ENCODE measurements at regions not wholly inside any gene's neighbourhood (a gene's known extent, or its start where the extent isn't known, plus 50 kb on each side); places are given as distances from the start of the nearest gene placed in this dataset.
"Not testable (repeated sequence)": the region's sequence is repeated elsewhere in the genome, so short reads cannot be mapped to it uniquely, and the experiment has no call there.

GRCh38 chr2:242097278-242097677, 227.7 kb downstream of the RTP5 start:
- H3K4me3 Mint-ChIP-seq; H3K9me3 Mint-ChIP-seq; ATAC-seq (replicated peaks); H3K4me1 Mint-ChIP-seq; H3K27ac Mint-ChIP-seq; H3K27me3 Mint-ChIP-seq: not testable (repeated sequence)
- H3K36me3 Mint-ChIP-seq (ENCODE audit: low read depth): peaks cover 43% of the 10 kb centered on the region

DNA sequence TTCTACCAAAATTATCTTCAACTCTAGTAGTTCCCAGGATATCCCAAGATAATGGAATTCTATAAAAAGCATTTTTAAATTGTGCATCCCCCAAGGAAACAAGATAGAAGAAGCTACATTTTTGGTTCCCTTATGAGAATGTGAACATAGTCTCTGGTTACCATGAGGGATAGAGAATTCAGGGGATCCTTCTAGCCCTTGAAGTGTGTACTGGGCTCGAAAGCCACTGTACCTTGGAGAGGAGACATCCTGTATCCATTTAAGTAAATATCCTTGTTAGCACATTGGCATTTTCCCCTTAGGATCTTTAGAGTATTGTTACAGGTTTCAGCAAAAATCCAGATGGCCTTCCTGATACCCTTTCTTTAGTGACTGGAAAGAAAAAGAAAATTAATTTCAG, 228.5 kb downstream of the RTP5 start:
- Mint-ChIP-seq H3K27ac (no peak overlapping the region), H3K4me3 (no peak overlapping the region), H3K27me3 (no peaks in the 10 kb centered on the region), H3K4me1 (peaks cover 3% of the 10 kb centered on the region), H3K9me3 (no peaks in the 10 kb centered on the region), H3K36me3 (ENCODE audit: low read depth) (peaks cover 43% of the 10 kb centered on the region)
- ATAC-seq (replicated peaks): no peak

- Mint-ChIP-seq H3K36me3 (ENCODE audit: low read depth) (peaks cover 43% of the 10 kb centered on the region), H3K4me3 (no peak overlapping the region), H3K27me3 (no peaks in the 10 kb centered on the region), H3K9me3 (no peaks in the 10 kb centered on the region), H3K4me1 (peaks cover under 1% of the 10 kb centered on the region), H3K27ac (no peak overlapping the region)
- ATAC-seq (replicated peaks): no peak
These were observed 229.1 kb downstream of the RTP5 start for GRCh38 chr2:242098445-242099128.

DNA sequence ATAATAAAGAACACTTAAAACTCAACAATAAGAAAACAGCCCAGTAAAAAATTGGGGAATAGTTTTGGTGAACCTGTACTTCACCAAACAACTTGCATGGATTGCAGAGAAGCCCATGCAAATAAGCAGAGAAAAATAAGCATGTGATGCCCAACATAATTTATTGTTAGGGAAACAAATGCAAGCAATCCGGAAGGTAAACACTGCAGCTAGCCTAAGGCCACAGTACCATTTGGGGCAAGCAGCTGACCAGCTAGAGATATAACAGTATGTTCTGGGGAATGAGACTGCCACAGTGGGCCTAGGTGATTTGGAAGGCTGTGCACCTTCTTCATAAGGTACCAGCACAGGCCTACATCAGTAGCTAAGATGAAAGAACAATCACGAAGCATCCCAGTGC, 233.6 kb downstream of the RTP5 start:
- ATAC-seq (replicated peaks); H3K9me3 Mint-ChIP-seq; H3K4me3 Mint-ChIP-seq; H3K27me3 Mint-ChIP-seq; H3K27ac Mint-ChIP-seq: not testable (repeated sequence)
- Mint-ChIP-seq H3K36me3 (ENCODE audit: low read depth) (peaks cover 16% of the 10 kb centered on the region), H3K4me1 (peaks cover 14% of the 10 kb centered on the region)

DNA sequence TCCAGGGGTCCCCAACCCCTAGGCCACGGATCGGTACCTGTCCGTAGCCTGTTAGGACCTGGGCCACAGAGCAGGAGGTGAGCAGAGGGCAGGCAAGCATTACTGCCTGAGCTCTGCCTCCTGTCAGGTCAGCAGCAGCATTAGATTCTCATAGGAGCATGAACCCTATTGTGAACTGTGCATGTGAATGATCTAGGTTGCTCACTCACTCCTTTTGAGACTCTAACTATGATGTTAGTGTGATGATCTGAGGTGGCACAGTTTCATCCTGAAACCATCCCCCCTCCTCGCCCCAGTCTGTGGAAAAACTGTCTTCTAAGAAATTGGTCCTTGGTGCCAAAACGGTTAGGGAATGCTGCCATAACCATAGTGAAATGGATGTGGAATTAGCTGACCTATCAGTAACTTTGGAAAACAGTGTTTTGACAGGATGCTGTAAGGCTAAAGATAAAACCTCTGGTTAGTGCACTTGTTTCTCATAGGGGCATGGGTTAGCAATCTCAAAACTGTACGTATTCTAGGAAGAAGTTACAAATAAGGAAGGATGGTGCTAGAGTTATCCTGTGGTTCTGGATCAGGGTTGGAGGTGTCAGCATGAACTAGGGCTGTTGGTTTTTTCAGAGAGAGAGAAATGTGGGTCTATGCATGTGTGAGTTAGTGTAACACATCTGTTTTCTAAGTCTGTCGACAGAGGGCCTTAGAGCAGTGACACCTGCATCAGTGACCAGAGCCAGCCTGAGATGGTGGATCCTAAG, 234.8 kb downstream of the RTP5 start:
- not testable (repeated sequence) for H3K4me3 Mint-ChIP-seq; H3K36me3 Mint-ChIP-seq (ENCODE audit: low read depth); H3K27me3 Mint-ChIP-seq; H3K9me3 Mint-ChIP-seq
- H3K27ac Mint-ChIP-seq: peak overlapping the region; percentile 48
- peak; percentile 80 for ATAC-seq (replicated peaks)
- H3K4me1 Mint-ChIP-seq: peaks cover 14% of the 10 kb centered on the region

- not testable (repeated sequence) for H3K27me3 Mint-ChIP-seq; ATAC-seq (replicated peaks); H3K4me3 Mint-ChIP-seq; H3K9me3 Mint-ChIP-seq; H3K36me3 Mint-ChIP-seq (ENCODE audit: low read depth); H3K27ac Mint-ChIP-seq
- H3K4me1 Mint-ChIP-seq: peaks cover 14% of the 10 kb centered on the region
These were observed 237.5 kb downstream of the RTP5 start for GRCh38 chr2:242107065-242107464.

GRCh38 chr2:242108797-242109500, 239.4 kb downstream of the RTP5 start:
- not testable (repeated sequence) for ATAC-seq (replicated peaks); H3K9me3 Mint-ChIP-seq; H3K36me3 Mint-ChIP-seq (ENCODE audit: low read depth); H3K4me3 Mint-ChIP-seq; H3K27ac Mint-ChIP-seq; H3K27me3 Mint-ChIP-seq
- peaks cover 10% of the 10 kb centered on the region for H3K4me1 Mint-ChIP-seq

DNA sequence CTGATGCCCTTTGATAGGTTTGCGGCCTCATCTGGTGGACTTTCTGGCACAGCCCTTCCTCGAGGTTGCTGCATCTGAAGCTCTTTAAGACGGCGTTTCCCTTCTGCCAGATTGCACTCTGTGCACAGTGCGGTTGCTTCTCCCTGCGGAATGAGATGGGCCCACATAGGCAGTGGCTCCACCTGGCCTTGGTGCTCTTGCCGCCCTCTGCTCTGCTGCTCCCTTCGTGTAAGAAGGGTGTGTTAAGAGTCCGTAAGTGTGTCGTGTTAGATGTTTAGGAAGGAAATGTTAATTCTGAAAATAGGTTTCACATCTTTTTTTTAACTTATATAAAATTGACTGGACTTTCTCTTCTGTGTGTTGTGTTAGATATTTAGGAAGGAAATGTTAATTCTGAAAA, 240.3 kb downstream of the RTP5 start:
- not testable (repeated sequence) for H3K4me1 Mint-ChIP-seq, H3K4me3 Mint-ChIP-seq

DNA sequence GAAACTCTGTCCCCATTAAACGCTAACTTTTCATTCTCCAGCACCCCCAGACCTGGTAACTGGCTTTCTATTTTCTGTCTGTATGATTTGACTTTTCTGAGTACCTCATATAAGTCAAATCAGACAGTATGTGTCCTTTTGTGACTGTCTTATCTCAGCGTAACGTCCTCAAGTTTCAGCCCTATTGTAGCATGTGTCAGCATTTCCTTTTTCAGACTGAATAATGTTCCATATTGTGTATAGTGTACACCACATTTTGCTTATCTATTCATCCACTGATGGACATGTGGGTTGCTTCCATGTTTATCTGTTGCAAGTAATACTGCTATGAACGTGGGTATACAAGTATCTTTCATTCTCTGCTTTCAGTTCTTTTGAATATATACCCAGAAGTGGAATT, 242.4 kb downstream of the RTP5 start:
- H3K36me3 Mint-ChIP-seq (ENCODE audit: low read depth); H3K27me3 Mint-ChIP-seq; H3K9me3 Mint-ChIP-seq; H3K27ac Mint-ChIP-seq; H3K4me1 Mint-ChIP-seq; H3K4me3 Mint-ChIP-seq: not testable (repeated sequence)
- ATAC-seq (replicated peaks): peak; percentile 74

More for the DNA sequence above, 240.3 kb downstream of the RTP5 start:
- not testable (repeated sequence) for H3K27ac Mint-ChIP-seq; H3K27me3 Mint-ChIP-seq; ATAC-seq (replicated peaks); H3K36me3 Mint-ChIP-seq (ENCODE audit: low read depth); H3K9me3 Mint-ChIP-seq

GRCh38 chr2:242113492-242113891, 244.0 kb downstream of the RTP5 start:
- H3K9me3 Mint-ChIP-seq; H3K36me3 Mint-ChIP-seq (ENCODE audit: low read depth); ATAC-seq (replicated peaks); H3K27me3 Mint-ChIP-seq; H3K4me1 Mint-ChIP-seq; H3K27ac Mint-ChIP-seq; H3K4me3 Mint-ChIP-seq: not testable (repeated sequence)

DNA sequence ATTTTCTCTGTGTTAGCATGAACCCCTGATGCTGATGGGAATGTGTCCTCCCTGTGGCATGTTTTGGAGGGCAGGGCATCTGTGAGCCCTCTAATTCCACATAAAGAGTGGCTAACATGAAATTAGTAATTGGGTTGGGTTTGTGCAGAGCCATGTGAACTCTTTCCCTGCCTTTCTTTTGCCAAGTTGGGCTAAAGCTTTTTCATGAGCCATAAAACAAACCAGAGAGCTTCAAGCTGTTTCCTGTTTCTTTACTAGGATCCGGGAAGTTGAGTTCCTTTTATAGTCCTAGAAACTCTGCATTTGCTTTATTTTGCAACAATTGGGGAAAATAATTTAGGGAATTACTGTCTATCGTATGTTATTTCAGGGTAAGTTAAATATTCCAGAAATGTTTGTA, 247.1 kb downstream of the RTP5 start:
- not testable (repeated sequence) for H3K4me1 Mint-ChIP-seq; H3K27me3 Mint-ChIP-seq; H3K4me3 Mint-ChIP-seq; H3K27ac Mint-ChIP-seq; H3K36me3 Mint-ChIP-seq (ENCODE audit: low read depth); H3K9me3 Mint-ChIP-seq; ATAC-seq (replicated peaks)

GRCh38 chr2:242117305-242117704, 247.8 kb downstream of the RTP5 start:
- peak; percentile 73 for ATAC-seq (replicated peaks)
- H3K36me3 Mint-ChIP-seq (ENCODE audit: low read depth); H3K4me1 Mint-ChIP-seq; H3K27me3 Mint-ChIP-seq; H3K4me3 Mint-ChIP-seq; H3K9me3 Mint-ChIP-seq; H3K27ac Mint-ChIP-seq: not testable (repeated sequence)

DNA sequence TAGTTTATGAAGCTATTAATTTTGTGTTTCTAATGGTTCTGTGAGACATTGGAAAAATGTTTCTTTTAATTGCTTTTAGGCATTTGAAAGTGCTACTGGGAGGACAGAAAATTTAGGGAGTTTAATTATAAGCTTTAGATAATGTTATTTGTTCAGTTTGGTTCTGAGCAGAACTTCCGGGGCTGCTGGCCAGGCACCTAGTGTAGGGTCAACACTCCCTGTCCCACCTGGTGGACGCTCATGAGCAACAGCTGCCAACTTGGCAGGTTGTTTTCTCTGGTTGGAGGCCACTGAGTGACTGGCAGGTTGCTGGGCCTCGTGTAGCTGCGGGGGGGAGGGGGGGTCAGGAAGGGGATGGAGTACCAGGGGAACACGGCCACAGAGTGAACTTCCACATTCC, 250.2 kb downstream of the RTP5 start:
- not testable (repeated sequence) for H3K36me3 Mint-ChIP-seq (ENCODE audit: low read depth); H3K4me1 Mint-ChIP-seq; H3K9me3 Mint-ChIP-seq; H3K27ac Mint-ChIP-seq; ATAC-seq (replicated peaks); H3K4me3 Mint-ChIP-seq; H3K27me3 Mint-ChIP-seq

DNA sequence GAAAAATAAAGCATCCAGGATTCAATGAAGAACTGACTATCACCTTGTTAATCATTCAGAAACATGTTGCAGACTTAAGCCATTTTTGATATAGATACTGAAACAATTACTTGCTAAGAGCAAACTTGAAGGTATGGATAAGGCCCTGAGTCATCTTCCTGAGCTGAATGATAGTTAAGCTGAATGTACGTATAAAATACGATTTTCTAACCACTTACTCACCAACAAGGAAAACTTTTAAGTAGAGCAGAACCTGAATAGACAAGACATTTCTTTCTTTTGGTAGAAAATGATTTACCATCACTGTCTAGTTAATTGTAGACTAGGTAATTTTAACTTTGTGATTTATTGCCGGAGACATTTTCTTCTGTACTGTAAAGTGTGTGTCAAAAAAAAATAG, 261.2 kb downstream of the RTP5 start:
- not testable (repeated sequence) for H3K27ac Mint-ChIP-seq, H3K9me3 Mint-ChIP-seq

DNA sequence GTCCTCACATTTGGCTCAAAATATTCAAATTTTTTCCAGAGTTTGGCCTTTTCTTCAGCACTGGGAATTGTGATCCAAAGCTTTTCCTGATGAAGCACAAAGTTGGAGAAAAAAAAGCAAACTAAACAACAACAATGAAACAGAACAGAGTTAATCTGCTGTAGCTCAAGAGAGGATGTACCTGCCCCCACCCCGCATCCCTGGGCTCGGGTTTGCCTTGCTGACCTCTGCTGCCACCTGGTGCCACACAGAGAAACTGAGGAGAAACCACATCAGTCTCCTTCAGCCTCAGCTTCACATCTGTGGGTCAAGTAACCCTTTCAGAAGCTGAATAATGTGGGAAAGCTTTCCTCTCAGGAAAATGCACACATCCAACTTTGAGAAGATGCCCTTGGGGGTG, 290.4 kb downstream of the RTP5 start:
- not testable (repeated sequence) for H3K9me3 Mint-ChIP-seq; ATAC-seq (replicated peaks); H3K27me3 Mint-ChIP-seq; H3K4me1 Mint-ChIP-seq; H3K27ac Mint-ChIP-seq; H3K36me3 Mint-ChIP-seq (ENCODE audit: low read depth); H3K4me3 Mint-ChIP-seq

More for the DNA sequence above, 261.2 kb downstream of the RTP5 start:
- H3K4me1 Mint-ChIP-seq; H3K36me3 Mint-ChIP-seq (ENCODE audit: low read depth); H3K27me3 Mint-ChIP-seq; H3K4me3 Mint-ChIP-seq; ATAC-seq (replicated peaks): not testable (repeated sequence)

Data from activated T-helper 17 cell treated with anti-CD3 and anti-CD28 coated beads, Interleukin-2, amount 50 U/mL, for 72 hours (primary cell).